ENCODE measurements at regions not wholly inside any gene's neighbourhood (a gene's known extent, or its start where the extent isn't known, plus 50 kb on each side); places are given as distances from the start of the nearest gene placed in this dataset.

GRCh38 chr13:60787083-60787482 is 390.1 kb downstream of the TDRD3 start:
- H3K27ac Mint-ChIP-seq = no peak overlapping the region
- no peaks in the 10 kb centered on the region for H3K9me3 Mint-ChIP-seq
- POLR2A ChIA-PET = no interaction called here
- DNase-seq (ENCODE audit: low spot score) (no peak), ATAC-seq (peak; percentile 80)
- no peaks in the 10 kb centered on the region for H3K27me3 Mint-ChIP-seq (ENCODE audit: low read depth)
- peaks cover 21% of the 10 kb centered on the region for H3K4me1 Mint-ChIP-seq
- H3K4me3 Mint-ChIP-seq = no peak overlapping the region
- CTCF ChIA-PET = interaction anchor here (1.3 kb wide), 1 partner anchor 32 kb away, joined by 3 read pairs; no protein-coding TSS in a partner anchor
- H3K36me3 Mint-ChIP-seq = no peaks in the 10 kb centered on the region
- TF ChIP-seq GRHL2 (CRISPR knock-in tag; IDR thresholded peaks at IDR 0.05; ENCODE audit: insufficient replicate concordance, severe bottlenecking) (no peak), EMX1 (CRISPR knock-in tag; IDR thresholded peaks at IDR 0.05) (no peak), ZNF232 (CRISPR knock-in tag; IDR thresholded peaks at IDR 0.05) (no peak), TEAD1 (CRISPR knock-in tag; IDR thresholded peaks at IDR 0.05) (no peak), SMAD4 (CRISPR knock-in tag; IDR thresholded peaks at IDR 0.05) (no peak), CREB1 (CRISPR knock-in tag; IDR thresholded peaks at IDR 0.05) (no peak), E2F1 (CRISPR knock-in tag; IDR thresholded peaks at IDR 0.05) (no peak), NR1H2 (CRISPR knock-in tag; IDR thresholded peaks at IDR 0.05) (no peak), FOXP1 (CRISPR knock-in tag; IDR thresholded peaks at IDR 0.05; ENCODE audit: borderline replicate concordance) (no peak), ZNF138 (CRISPR knock-in tag; conservative IDR thresholded peaks at IDR 0.05) (no peak), HMGXB4 (CRISPR knock-in tag; IDR thresholded peaks at IDR 0.05) (no peak), ZSCAN18 (CRISPR knock-in tag; IDR thresholded peaks at IDR 0.05) (no peak), JAZF1 (CRISPR knock-in tag; IDR thresholded peaks at IDR 0.05) (no peak), NFATC4 (CRISPR knock-in tag; IDR thresholded peaks at IDR 0.05) (no peak), ZNF671 (CRISPR knock-in tag; IDR thresholded peaks at IDR 0.05) (no peak), ZNF317 (CRISPR knock-in tag; IDR thresholded peaks at IDR 0.05; ENCODE audit: borderline replicate concordance, low read depth) (no peak), RORB (CRISPR knock-in tag; IDR thresholded peaks at IDR 0.05) (no peak)

- Mint-ChIP-seq H3K27me3 (ENCODE audit: low read depth) (no peaks in the 10 kb centered on the region), H3K4me3 (no peak overlapping the region), H3K9me3 (peaks cover 5% of the 10 kb centered on the region; the same call in 1 of the 2 replicates), H3K4me1 (no peaks in the 10 kb centered on the region), H3K36me3 (no peaks in the 10 kb centered on the region), H3K27ac (no peak overlapping the region)
- DNase-seq (ENCODE audit: low spot score) (no peak), ATAC-seq (no peak)
- POLR2A ChIA-PET = no interaction called here
- CTCF ChIA-PET = no interaction called here
- TF ChIP-seq NR2C2 (CRISPR knock-in tag; IDR thresholded peaks at IDR 0.05) = no peak
- no peak for TF ChIP-seq CREM (CRISPR knock-in tag; IDR thresholded peaks at IDR 0.05)
- TF ChIP-seq ZBTB21 (CRISPR knock-in tag; IDR thresholded peaks at IDR 0.05; ENCODE audit: borderline replicate concordance) = no peak
- no peak for TF ChIP-seq IRF1 (CRISPR knock-in tag; IDR thresholded peaks at IDR 0.05)
- no peak for TF ChIP-seq ARID4B (CRISPR knock-in tag; IDR thresholded peaks at IDR 0.05; ENCODE audit: borderline replicate concordance)
- TF ChIP-seq ETV6 (CRISPR knock-in tag; IDR thresholded peaks at IDR 0.05) = no peak
- TF ChIP-seq MXD4 (CRISPR knock-in tag; IDR thresholded peaks at IDR 0.05; ENCODE audit: borderline replicate concordance) = no peak
- TF ChIP-seq ATF2 (CRISPR knock-in tag; IDR thresholded peaks at IDR 0.05; ENCODE audit: borderline replicate concordance, low read depth) = no peak
These were observed 375.7 kb downstream of the TDRD3 start for GRCh38 chr13:60772726-60773125.

Measured in WTC11 (cell line).